ENCODE measurements at regions not wholly inside any gene's neighbourhood (a gene's known extent, or its start where the extent isn't known, plus 50 kb on each side); places are given as distances from the start of the nearest gene placed in this dataset.

DNA sequence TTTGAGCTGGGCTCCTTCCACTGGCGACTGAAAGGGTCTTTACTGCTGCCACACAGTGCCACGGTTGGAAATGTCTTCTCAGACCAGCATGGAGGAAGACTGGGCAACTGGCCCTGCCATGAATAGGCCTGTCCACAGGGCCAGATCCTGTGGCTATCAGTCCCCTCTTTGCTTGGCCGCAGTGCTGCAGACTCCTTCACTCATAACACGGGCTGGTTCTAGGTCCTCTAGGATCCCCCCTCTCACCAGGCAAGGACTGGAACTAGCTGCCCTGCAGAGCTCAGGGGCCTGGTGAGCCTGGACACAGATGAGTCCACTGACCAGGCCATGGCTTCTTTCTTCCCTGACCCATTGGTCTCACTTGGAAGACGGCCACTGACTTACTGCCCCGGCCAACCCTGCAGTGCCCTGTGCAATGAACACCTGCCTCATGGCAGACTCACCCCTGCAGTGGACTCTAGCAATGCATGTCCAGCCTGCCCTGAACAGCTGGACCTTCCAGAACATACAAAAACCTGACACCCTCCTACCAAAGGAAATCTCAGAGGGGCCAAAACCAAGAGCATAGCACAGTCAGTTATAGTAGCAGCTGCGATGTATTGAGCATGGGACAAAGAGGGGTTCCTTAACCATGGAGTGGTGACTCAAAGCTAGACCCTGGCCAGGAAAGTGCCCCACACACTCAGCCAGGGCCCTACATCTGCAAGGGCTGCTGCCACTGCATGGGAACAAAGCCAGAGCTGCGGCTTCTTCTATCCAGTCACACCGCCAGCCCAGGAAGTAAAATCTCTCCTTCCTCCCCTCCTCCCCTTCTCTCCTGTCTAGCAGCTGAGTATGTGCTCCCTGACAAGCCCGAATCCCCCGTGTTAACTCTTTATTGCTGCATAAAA is 72.1 kb upstream of the ITGA11 start:
- TF ChIP-seq, protein P1, sequence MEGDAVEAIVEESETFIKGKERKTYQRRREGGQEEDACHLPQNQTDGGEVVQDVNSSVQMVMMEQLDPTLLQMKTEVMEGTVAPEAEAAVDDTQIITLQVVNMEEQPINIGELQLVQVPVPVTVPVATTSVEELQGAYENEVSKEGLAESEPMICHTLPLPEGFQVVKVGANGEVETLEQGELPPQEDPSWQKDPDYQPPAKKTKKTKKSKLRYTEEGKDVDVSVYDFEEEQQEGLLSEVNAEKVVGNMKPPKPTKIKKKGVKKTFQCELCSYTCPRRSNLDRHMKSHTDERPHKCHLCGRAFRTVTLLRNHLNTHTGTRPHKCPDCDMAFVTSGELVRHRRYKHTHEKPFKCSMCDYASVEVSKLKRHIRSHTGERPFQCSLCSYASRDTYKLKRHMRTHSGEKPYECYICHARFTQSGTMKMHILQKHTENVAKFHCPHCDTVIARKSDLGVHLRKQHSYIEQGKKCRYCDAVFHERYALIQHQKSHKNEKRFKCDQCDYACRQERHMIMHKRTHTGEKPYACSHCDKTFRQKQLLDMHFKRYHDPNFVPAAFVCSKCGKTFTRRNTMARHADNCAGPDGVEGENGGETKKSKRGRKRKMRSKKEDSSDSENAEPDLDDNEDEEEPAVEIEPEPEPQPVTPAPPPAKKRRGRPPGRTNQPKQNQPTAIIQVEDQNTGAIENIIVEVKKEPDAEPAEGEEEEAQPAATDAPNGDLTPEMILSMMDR (conservative IDR thresholded peaks at IDR 0.05): no peak
- TF ChIP-seq ZFX (IDR thresholded peaks at IDR 0.05): no peak
